ENCODE measurements at regions not wholly inside any gene's neighbourhood (a gene's known extent, or its start where the extent isn't known, plus 50 kb on each side); places are given as distances from the start of the nearest gene placed in this dataset.

- CTCF ChIA-PET = no interaction called here
- DNase-seq (ENCODE audit: extremely low spot score) = no peak
- POLR2A ChIA-PET = no interaction called here
- TF ChIP-seq, protein P1, sequence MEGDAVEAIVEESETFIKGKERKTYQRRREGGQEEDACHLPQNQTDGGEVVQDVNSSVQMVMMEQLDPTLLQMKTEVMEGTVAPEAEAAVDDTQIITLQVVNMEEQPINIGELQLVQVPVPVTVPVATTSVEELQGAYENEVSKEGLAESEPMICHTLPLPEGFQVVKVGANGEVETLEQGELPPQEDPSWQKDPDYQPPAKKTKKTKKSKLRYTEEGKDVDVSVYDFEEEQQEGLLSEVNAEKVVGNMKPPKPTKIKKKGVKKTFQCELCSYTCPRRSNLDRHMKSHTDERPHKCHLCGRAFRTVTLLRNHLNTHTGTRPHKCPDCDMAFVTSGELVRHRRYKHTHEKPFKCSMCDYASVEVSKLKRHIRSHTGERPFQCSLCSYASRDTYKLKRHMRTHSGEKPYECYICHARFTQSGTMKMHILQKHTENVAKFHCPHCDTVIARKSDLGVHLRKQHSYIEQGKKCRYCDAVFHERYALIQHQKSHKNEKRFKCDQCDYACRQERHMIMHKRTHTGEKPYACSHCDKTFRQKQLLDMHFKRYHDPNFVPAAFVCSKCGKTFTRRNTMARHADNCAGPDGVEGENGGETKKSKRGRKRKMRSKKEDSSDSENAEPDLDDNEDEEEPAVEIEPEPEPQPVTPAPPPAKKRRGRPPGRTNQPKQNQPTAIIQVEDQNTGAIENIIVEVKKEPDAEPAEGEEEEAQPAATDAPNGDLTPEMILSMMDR (IDR thresholded peaks at IDR 0.05; ENCODE audit: control extremely low read depth, extremely low read depth, low read depth, missing control alignments) = no peak
Measured at GRCh38 chr9:28821240-28821639, 1248.0 kb upstream of the C9orf72 start.

GRCh38 chr9:28824432-28824963 lies 1251.2 kb upstream of the C9orf72 start:
- no peak for DNase-seq (ENCODE audit: extremely low spot score)
- ChIA-PET CTCF (no interaction called here), POLR2A (no interaction called here)
- TF ChIP-seq, protein P1 (IDR thresholded peaks at IDR 0.05; ENCODE audit: control extremely low read depth, extremely low read depth, low read depth, missing control alignments) = no peak

DNA sequence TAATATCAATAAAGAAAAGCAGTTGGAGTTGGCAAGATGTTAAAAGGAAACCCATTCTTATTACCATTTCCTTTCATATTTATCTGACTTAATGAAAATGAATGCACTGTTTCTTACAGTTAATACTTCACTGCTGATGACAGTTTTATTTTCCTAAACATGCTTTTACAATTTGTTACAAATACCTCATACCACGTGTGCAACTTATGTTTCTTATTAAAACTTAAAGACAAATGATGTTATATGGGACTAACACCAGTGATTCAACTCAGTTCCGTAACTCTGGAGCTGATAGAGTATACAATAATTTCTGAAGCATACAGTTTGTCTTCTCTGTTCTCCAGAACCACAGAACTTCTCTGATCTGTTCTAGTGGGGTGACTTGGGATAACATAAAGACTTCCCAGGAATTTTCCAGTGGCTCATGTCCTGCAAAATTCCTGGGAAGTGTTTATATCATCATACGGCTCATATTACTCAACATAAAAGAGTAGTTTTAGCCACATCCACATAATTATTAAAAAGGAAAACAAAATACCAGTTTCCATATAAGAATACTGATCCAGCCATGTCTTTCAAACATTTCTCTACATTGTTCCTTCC lies 1259.0 kb upstream of the C9orf72 start:
- ChIA-PET CTCF (no interaction called here), POLR2A (no interaction called here)
- no peak for DNase-seq (ENCODE audit: extremely low spot score)
- TF ChIP-seq, protein P1 (IDR thresholded peaks at IDR 0.05; ENCODE audit: control extremely low read depth, extremely low read depth, low read depth, missing control alignments) = no peak

DNA sequence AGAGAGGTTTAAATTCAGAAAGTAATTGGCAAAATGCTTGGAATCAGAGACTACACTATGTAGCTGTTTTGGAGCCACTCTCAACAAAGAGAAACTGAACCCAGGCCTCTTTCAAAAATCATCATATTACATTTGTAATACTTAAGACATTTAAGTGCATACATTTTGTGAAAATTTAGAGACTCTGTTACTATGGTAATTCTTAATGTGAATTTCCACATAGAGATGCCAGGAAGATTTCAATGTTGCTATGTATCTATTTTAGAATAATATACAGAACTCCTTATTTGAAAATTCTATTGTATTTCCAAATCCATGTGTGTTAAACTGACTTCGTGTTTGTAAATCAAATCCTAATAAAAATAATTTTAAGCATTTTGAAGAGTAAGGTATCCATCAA lies 1260.9 kb upstream of the C9orf72 start:
- ChIA-PET CTCF (interaction anchor here (1.2 kb wide), 1 partner anchor 18 kb away, joined by 3 read pairs; no protein-coding TSS in a partner anchor), POLR2A (no interaction called here)
- no peak for DNase-seq (ENCODE audit: extremely low spot score)
- TF ChIP-seq, protein P1 (IDR thresholded peaks at IDR 0.05; ENCODE audit: control extremely low read depth, extremely low read depth, low read depth, missing control alignments) = no peak

- CTCF ChIA-PET = interaction anchor here (2.3 kb wide), 1 partner anchor 10 kb away, joined by 7 read pairs; no protein-coding TSS in a partner anchor
- TF ChIP-seq, protein P1 (IDR thresholded peaks at IDR 0.05; ENCODE audit: control extremely low read depth, extremely low read depth, low read depth, missing control alignments) = no peak
- DNase-seq (ENCODE audit: extremely low spot score) = no peak
- POLR2A ChIA-PET = no interaction called here
Measured at GRCh38 chr9:28839778-28840430, 1266.6 kb upstream of the C9orf72 start.

DNA sequence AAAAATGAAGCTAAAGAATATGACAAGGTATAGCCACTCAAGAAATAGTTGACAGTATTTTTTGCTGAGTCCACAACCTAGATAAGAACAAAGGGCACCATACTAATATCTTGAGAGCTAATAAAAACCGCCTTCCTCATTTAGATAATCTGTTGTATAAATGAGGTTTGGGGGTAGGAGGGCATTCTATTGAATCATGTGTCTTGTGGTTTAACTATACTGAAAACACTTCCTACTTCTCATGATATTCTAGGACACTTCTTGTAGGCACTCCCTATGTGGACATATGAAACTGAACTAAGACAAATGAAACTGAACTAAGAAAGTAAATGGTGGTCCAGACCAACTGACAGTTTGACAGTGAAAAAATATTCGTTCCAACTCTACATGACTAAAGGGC lies 1268.5 kb upstream of the C9orf72 start:
- ChIA-PET CTCF (no interaction called here), POLR2A (no interaction called here)
- no peak for DNase-seq (ENCODE audit: extremely low spot score)
- TF ChIP-seq, protein P1 (IDR thresholded peaks at IDR 0.05; ENCODE audit: control extremely low read depth, extremely low read depth, low read depth, missing control alignments) = no peak

Data from GM10248 (cell line).